PC-9 (cell line): ENCODE measurements at regions not wholly inside any gene's neighbourhood (a gene's known extent, or its start where the extent isn't known, plus 50 kb on each side); places are given as distances from the start of the nearest gene placed in this dataset.

Source experiments
- BruUV-seq: library from RNA; stranded (reverse); fragments of 400-500 nt; replicated peaks from 2 replicates; lab custom pipeline; 2021; lab: Mats Ljungman, UMichigan
- CTCF ChIA-PET: fragments of 300-600 bp; sonication (Branson Sonifier 250); formaldehyde crosslinking; loops from one replicate; lab custom pipeline; 2022; ENCODE audit warnings: antibody characterized with exemption; lab: Charles Lee
- POLR2A ChIA-PET: fragments of 300-600 bp; sonication (Branson Sonifier 250); formaldehyde crosslinking; loops from one replicate; lab custom pipeline; 2022; ENCODE audit warnings: antibody characterized with exemption; ENCODE audit not compliant: unreplicated experiment; lab: Charles Lee
- DNase-seq, 2 experiments: peaks; one replicate each; pipeline versions ENCODE4 v3.0.0 to v3.0.0-alpha.2; 2015 to 2022; ENCODE audit warnings: mixed read lengths in 1 of 2
- H2AFZ ChIP-seq: fragments of 200-600 bp; sonication (generic); 2 replicates; pipeline ENCODE4 v1.8.1; 2017; ENCODE audit warnings: antibody characterized with exemption
- H3F3A ChIP-seq: fragments of 200-600 bp; sonication (generic); 2 replicates; pipeline ENCODE4 v1.8.1; 2017; ENCODE audit warnings: antibody characterized with exemption, mild to moderate bottlenecking, low read depth; ENCODE audit not compliant: insufficient read depth
- H3K27ac ChIP-seq: fragments of 200-600 bp; sonication (generic); 2 replicates; pipeline ENCODE4 v1.6.1; 2016; ENCODE audit warnings: mixed run types
- H3K27me3 ChIP-seq: fragments of 200-600 bp; sonication (generic); 2 replicates; pipeline ENCODE4 v1.6.1; 2016; ENCODE audit warnings: low read depth, mixed run types; ENCODE audit not compliant: insufficient read depth
- H3K36me3 ChIP-seq: fragments of 200-600 bp; sonication (generic); 2 replicates; pipeline ENCODE4 v1.6.1; 2016; ENCODE audit warnings: low read depth, mixed run types
- H3K4me1 ChIP-seq: fragments of 200-600 bp; sonication (generic); replicated peaks from 2 replicates; pipeline ENCODE4 v1.6.1; 2016; ENCODE audit warnings: mixed run types; ENCODE audit not compliant: insufficient read depth
- H3K4me2 ChIP-seq: fragments of 200-600 bp; sonication (generic); 2 replicates; pipeline ENCODE4 v1.6.1; 2017; ENCODE audit warnings: mixed run types
- H3K4me3 ChIP-seq: fragments of 200-600 bp; sonication (generic); 2 replicates; pipeline ENCODE4 v1.6.1; 2016; ENCODE audit warnings: mixed run types
- H3K79me2 ChIP-seq: fragments of 200-600 bp; sonication (generic); 2 replicates; pipeline ENCODE4 v1.6.1; 2017; ENCODE audit warnings: low read depth, mixed run types
- H3K9me2 ChIP-seq: fragments of 200-600 bp; sonication (generic); 2 replicates; pipeline ENCODE4 v1.8.1; 2017; ENCODE audit warnings: mild to moderate bottlenecking; ENCODE audit not compliant: insufficient read depth
- H3K9me3 ChIP-seq: fragments of 200-600 bp; sonication (generic); 2 replicates; pipeline ENCODE4 v1.8.1; 2016; ENCODE audit warnings: low read depth; ENCODE audit not compliant: insufficient read depth
- H4K20me1 ChIP-seq: fragments of 200-600 bp; sonication (generic); 2 replicates; pipeline ENCODE4 v1.8.1; 2017; ENCODE audit not compliant: insufficient read depth
- CTCF ChIP-seq: fragments of 200-600 bp; sonication (generic); conservative IDR thresholded peaks from 2 replicates; pipeline ENCODE4 v1.6.1; 2017; ENCODE audit warnings: mixed run types, antibody characterized with exemption, mild to moderate bottlenecking, moderate library complexity
- EZH2 ChIP-seq: fragments of 200-600 bp; sonication (generic); IDR thresholded peaks from 2 replicates; pipeline ENCODE4 v1.8.0; 2017; ENCODE audit warnings: antibody characterized with exemption, low read depth
- intact Hi-C: fragments of 100-400 bp; cut with micrococcal nuclease; formaldehyde crosslinking; loops from one replicate; pipeline ENCODE4 v1.10.0; 2022; ENCODE audit not compliant: unreplicated experiment

- TF ChIP-seq EZH2 (no peak), CTCF (no peak)
- H3K79me2 ChIP-seq = no peaks in the 10 kb centered on the region
- H3K9me2 ChIP-seq = no peaks in the 10 kb centered on the region
- no peaks in the 10 kb centered on the region for H3K4me1 ChIP-seq
- POLR2A ChIA-PET = no interaction called here
- H3K4me2 ChIP-seq = no peak overlapping the region
- H3K4me3 ChIP-seq = no peak overlapping the region
- no peaks in the 10 kb centered on the region for H4K20me1 ChIP-seq
- intact Hi-C loops = no loop called here
- no peak for DNase-seq
- CTCF ChIA-PET = no interaction called here
- no peaks in the 10 kb centered on the region for H3F3A ChIP-seq
- H3K27me3 ChIP-seq = no peaks in the 10 kb centered on the region
- no peak overlapping the region for H3K27ac ChIP-seq
- no TSS peak for BruUV-seq
- H2AFZ ChIP-seq = no peak overlapping the region
- no peaks in the 10 kb centered on the region for H3K9me3 ChIP-seq
- no peaks in the 10 kb centered on the region for H3K36me3 ChIP-seq
These were observed 666.7 kb upstream of the CDH18 start for GRCh38 chr5:20654746-20655145.

- no peaks in the 10 kb centered on the region for H3K36me3 ChIP-seq
- no peak overlapping the region for H2AFZ ChIP-seq
- TF ChIP-seq EZH2 = no peak
- no peak for TF ChIP-seq CTCF
- no peak overlapping the region for H3K27ac ChIP-seq
- no peaks in the 10 kb centered on the region for H3K27me3 ChIP-seq
- no TSS peak for BruUV-seq
- H3K79me2 ChIP-seq = no peaks in the 10 kb centered on the region
- ChIA-PET POLR2A (no interaction called here), CTCF (no interaction called here)
- H3K4me3 ChIP-seq = no peak overlapping the region
- H3K4me1 ChIP-seq = no peaks in the 10 kb centered on the region
- H3F3A ChIP-seq = no peaks in the 10 kb centered on the region
- DNase-seq = no peak
- no peaks in the 10 kb centered on the region for H3K9me2 ChIP-seq
- H3K9me3 ChIP-seq = no peaks in the 10 kb centered on the region
- H3K4me2 ChIP-seq = no peak overlapping the region
- no peaks in the 10 kb centered on the region for H4K20me1 ChIP-seq
- intact Hi-C loops = no loop called here
These were observed 666.0 kb upstream of the CDH18 start for GRCh38 chr5:20654033-20654432.

- Histone ChIP-seq H2AFZ (no peak overlapping the region), H3K4me2 (no peak overlapping the region), H3K27me3 (no peaks in the 10 kb centered on the region), H3K9me3 (no peaks in the 10 kb centered on the region), H3K9me2 (no peaks in the 10 kb centered on the region), H3K27ac (no peak overlapping the region), H3K79me2 (no peaks in the 10 kb centered on the region), H4K20me1 (no peaks in the 10 kb centered on the region), H3K4me1 (no peaks in the 10 kb centered on the region), H3K36me3 (no peaks in the 10 kb centered on the region), H3K4me3 (no peak overlapping the region), H3F3A (no peaks in the 10 kb centered on the region)
- TF ChIP-seq CTCF (no peak), EZH2 (no peak)
- BruUV-seq = no TSS peak
- intact Hi-C loops = no loop called here
- DNase-seq = no peak
- ChIA-PET POLR2A (no interaction called here), CTCF (no interaction called here)
These were observed 662.0 kb upstream of the CDH18 start for GRCh38 chr5:20649966-20650365.
